SK-N-SH treated with all-trans-retinoic acid at 6 μM for 48 hours (cell line): ENCODE measurements at regions not wholly inside any gene's neighbourhood (a gene's known extent, or its start where the extent isn't known, plus 50 kb on each side); places are given as distances from the start of the nearest gene placed in this dataset.

ENCODE experiments used
- ATAC-seq: fragments of 200-7000 bp; cut with Tn5 transposase; 3 replicates; pipeline ENCODE4 v1.9.1; 2020; ENCODE audit warnings: mild to moderate bottlenecking, moderate library complexity
- ARNTL ChIP-seq: fragments of 450-650 bp; formaldehyde crosslinking; IDR thresholded peaks from 2 replicates; pipeline ENCODE4 v1.5.0; 2020; ENCODE audit warnings: low read depth, mild to moderate bottlenecking, moderate library complexity, borderline replicate concordance
- BACH2 ChIP-seq: fragments of 250-450 bp; sonication (Bioruptor Pico); IDR thresholded peaks from 2 replicates; pipeline ENCODE4 v1.9.0; 2021; ENCODE audit warnings: mild to moderate bottlenecking, borderline replicate concordance
- CSDC2 ChIP-seq: fragments of 250-450 bp; sonication (Bioruptor Pico); IDR thresholded peaks from 2 replicates; pipeline ENCODE4 v1.5.0; 2020; ENCODE audit warnings: mild to moderate bottlenecking, moderate library complexity
- ESRRG ChIP-seq: fragments of 250-450 bp; sonication (Bioruptor Pico); IDR thresholded peaks from 2 replicates; pipeline ENCODE4 v1.6.1; 2021; ENCODE audit warnings: mild to moderate bottlenecking
- GLIS3 ChIP-seq: fragments of 250-450 bp; sonication (Bioruptor Pico); IDR thresholded peaks from 2 replicates; pipeline ENCODE4 v1.5.0; 2020; ENCODE audit warnings: mild to moderate bottlenecking, moderate library complexity
- ISL1 ChIP-seq: fragments of 250-450 bp; sonication (Bioruptor Pico); IDR thresholded peaks from 2 replicates; pipeline ENCODE4 v2.1.2; 2022; ENCODE audit warnings: mild to moderate bottlenecking, moderate library complexity
- OSR1 ChIP-seq: fragments of 250-450 bp; sonication (Bioruptor Pico); IDR thresholded peaks from 2 replicates; pipeline ENCODE4 v1.8.0; 2022; ENCODE audit warnings: moderate library complexity, mild to moderate bottlenecking, inconsistent platforms
- PPARA ChIP-seq: fragments of 250-450 bp; sonication (Bioruptor Pico); IDR thresholded peaks from 2 replicates; pipeline ENCODE4 v1.5.0; 2020; ENCODE audit warnings: mild to moderate bottlenecking, borderline replicate concordance
- RARB ChIP-seq: fragments of 250-450 bp; sonication (Bioruptor Pico); IDR thresholded peaks from 2 replicates; pipeline ENCODE4 v1.8.0; 2021; ENCODE audit warnings: mild to moderate bottlenecking, moderate library complexity
- SNAI2 ChIP-seq: fragments of 250-450 bp; sonication (Bioruptor Pico); IDR thresholded peaks from 2 replicates; pipeline ENCODE4 v1.5.0; 2020; ENCODE audit warnings: mild to moderate bottlenecking, moderate library complexity
- TCF4 ChIP-seq: fragments of 250-450 bp; sonication (Bioruptor Pico); IDR thresholded peaks from 2 replicates; pipeline ENCODE4 v1.8.0; 2021; ENCODE audit warnings: mild to moderate bottlenecking, moderate library complexity, borderline replicate concordance
- TOX ChIP-seq: fragments of 250-450 bp; sonication (Bioruptor Pico); IDR thresholded peaks from 2 replicates; pipeline ENCODE4 v1.8.0; 2021; ENCODE audit warnings: mild to moderate bottlenecking, moderate library complexity, borderline replicate concordance
- ZC3H10 ChIP-seq: fragments of 250-450 bp; sonication (Bioruptor Pico); IDR thresholded peaks from 2 replicates; pipeline ENCODE4 v1.5.1; 2021; ENCODE audit warnings: mild to moderate bottlenecking, moderate library complexity
- ZFP3 ChIP-seq: fragments of 250-450 bp; sonication (Bioruptor Pico); IDR thresholded peaks from 2 replicates; pipeline ENCODE4 v1.5.0; 2020; ENCODE audit warnings: mild to moderate bottlenecking, moderate library complexity
- ZFP30 ChIP-seq: fragments of 450-650 bp; formaldehyde crosslinking; IDR thresholded peaks from 2 replicates; pipeline ENCODE4 v1.5.0; 2022; ENCODE audit warnings: mild to moderate bottlenecking, moderate library complexity
- ZNF565 ChIP-seq: fragments of 450-650 bp; formaldehyde crosslinking; conservative IDR thresholded peaks from 2 replicates; pipeline ENCODE4 v1.5.0; 2020; ENCODE audit warnings: low read depth, mild to moderate bottlenecking, moderate library complexity
- ZNF70 ChIP-seq: fragments of 450-650 bp; formaldehyde crosslinking; IDR thresholded peaks from 2 replicates; pipeline ENCODE4 v1.5.0; 2020; ENCODE audit warnings: mild to moderate bottlenecking, moderate library complexity
- ZNF8 ChIP-seq: fragments of 450-650 bp; formaldehyde crosslinking; IDR thresholded peaks from 2 replicates; pipeline ENCODE4 v1.5.0; 2020; ENCODE audit warnings: mild to moderate bottlenecking, moderate library complexity
- TF ChIP-seq, protein P1 (sequence below): fragments of 250-450 bp; sonication (Bioruptor Pico); IDR thresholded peaks from 2 replicates; pipeline ENCODE4 v1.5.1; 2021; ENCODE audit warnings: mild to moderate bottlenecking, moderate library complexity
- TF ChIP-seq, protein P2 (sequence below): fragments of 250-450 bp; sonication (Bioruptor Pico); IDR thresholded peaks from 2 replicates; pipeline ENCODE4 v1.8.0; 2021; ENCODE audit warnings: low read depth, mild to moderate bottlenecking, moderate library complexity, borderline replicate concordance
- TF ChIP-seq, protein P3 (sequence below): fragments of 250-450 bp; sonication (Bioruptor Pico); IDR thresholded peaks from 2 replicates; pipeline ENCODE4 v1.5.1; 2020; ENCODE audit warnings: low read depth, mild to moderate bottlenecking, moderate library complexity
- TF ChIP-seq, protein P4 (sequence below): fragments of 250-450 bp; sonication (Bioruptor Pico); IDR thresholded peaks from 2 replicates; pipeline ENCODE4 v1.8.0; 2020; ENCODE audit warnings: mild to moderate bottlenecking, moderate library complexity, borderline replicate concordance
- TF ChIP-seq, protein P5 (sequence below): fragments of 250-450 bp; sonication (Bioruptor Pico); IDR thresholded peaks from 2 replicates; pipeline ENCODE4 v1.5.0; 2020; ENCODE audit warnings: mild to moderate bottlenecking, moderate library complexity

DNA sequence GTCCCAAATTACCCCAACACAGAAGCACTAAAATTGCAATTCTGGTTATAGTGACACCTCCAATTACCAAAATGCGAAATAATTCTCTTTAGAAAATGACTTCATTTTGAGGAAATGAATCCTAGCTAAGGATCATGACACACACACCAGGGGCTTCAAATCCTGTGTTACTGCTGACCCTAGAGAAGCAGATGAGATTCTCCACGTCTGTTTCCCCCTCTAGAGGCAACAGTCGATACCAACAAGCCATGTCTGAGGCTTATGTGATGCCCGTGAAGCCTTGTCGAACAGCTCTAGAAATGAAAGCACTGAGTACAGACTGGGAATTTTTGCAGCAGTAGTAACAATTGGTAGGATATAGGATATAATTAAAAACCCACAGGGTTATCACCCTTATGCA lies 153.6 kb upstream of the TMTC4 start:
- TF ChIP-seq ZFP30, result no peak
- no peak for TF ChIP-seq TOX
- no peak for TF ChIP-seq ZC3H10
- TF ChIP-seq, protein P1, sequence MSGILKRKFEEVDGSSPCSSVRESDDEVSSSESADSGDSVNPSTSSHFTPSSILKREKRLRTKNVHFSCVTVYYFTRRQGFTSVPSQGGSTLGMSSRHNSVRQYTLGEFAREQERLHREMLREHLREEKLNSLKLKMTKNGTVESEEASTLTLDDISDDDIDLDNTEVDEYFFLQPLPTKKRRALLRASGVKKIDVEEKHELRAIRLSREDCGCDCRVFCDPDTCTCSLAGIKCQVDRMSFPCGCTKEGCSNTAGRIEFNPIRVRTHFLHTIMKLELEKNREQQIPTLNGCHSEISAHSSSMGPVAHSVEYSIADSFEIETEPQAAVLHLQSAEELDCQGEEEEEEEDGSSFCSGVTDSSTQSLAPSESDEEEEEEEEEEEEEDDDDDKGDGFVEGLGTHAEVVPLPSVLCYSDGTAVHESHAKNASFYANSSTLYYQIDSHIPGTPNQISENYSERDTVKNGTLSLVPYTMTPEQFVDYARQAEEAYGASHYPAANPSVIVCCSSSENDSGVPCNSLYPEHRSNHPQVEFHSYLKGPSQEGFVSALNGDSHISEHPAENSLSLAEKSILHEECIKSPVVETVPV (CRISPR knock-in tag), result no peak
- TF ChIP-seq SNAI2 (CRISPR knock-in tag), result no peak
- TF ChIP-seq RARB, result no peak
- TF ChIP-seq, protein P2, sequence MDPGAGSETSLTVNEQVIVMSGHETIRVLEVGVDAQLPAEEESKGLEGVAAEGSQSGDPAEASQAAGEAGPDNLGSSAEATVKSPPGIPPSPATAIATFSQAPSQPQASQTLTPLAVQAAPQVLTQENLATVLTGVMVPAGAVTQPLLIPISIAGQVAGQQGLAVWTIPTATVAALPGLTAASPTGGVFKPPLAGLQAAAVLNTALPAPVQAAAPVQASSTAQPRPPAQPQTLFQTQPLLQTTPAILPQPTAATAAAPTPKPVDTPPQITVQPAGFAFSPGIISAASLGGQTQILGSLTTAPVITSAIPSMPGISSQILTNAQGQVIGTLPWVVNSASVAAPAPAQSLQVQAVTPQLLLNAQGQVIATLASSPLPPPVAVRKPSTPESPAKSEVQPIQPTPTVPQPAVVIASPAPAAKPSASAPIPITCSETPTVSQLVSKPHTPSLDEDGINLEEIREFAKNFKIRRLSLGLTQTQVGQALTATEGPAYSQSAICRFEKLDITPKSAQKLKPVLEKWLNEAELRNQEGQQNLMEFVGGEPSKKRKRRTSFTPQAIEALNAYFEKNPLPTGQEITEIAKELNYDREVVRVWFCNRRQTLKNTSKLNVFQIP (CRISPR knock-in tag), result no peak
- TF ChIP-seq, protein P3, sequence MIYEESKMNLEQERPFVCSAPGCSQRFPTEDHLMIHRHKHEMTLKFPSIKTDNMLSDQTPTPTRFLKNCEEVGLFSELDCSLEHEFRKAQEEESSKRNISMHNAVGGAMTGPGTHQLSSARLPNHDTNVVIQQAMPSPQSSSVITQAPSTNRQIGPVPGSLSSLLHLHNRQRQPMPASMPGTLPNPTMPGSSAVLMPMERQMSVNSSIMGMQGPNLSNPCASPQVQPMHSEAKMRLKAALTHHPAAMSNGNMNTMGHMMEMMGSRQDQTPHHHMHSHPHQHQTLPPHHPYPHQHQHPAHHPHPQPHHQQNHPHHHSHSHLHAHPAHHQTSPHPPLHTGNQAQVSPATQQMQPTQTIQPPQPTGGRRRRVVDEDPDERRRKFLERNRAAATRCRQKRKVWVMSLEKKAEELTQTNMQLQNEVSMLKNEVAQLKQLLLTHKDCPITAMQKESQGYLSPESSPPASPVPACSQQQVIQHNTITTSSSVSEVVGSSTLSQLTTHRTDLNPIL, result no peak
- no peak for TF ChIP-seq BACH2 (CRISPR knock-in tag)
- no peak for TF ChIP-seq ISL1
- TF ChIP-seq, protein P4, sequence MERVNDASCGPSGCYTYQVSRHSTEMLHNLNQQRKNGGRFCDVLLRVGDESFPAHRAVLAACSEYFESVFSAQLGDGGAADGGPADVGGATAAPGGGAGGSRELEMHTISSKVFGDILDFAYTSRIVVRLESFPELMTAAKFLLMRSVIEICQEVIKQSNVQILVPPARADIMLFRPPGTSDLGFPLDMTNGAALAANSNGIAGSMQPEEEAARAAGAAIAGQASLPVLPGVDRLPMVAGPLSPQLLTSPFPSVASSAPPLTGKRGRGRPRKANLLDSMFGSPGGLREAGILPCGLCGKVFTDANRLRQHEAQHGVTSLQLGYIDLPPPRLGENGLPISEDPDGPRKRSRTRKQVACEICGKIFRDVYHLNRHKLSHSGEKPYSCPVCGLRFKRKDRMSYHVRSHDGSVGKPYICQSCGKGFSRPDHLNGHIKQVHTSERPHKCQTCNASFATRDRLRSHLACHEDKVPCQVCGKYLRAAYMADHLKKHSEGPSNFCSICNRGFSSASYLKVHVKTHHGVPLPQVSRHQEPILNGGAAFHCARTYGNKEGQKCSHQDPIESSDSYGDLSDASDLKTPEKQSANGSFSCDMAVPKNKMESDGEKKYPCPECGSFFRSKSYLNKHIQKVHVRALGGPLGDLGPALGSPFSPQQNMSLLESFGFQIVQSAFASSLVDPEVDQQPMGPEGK (CRISPR knock-in tag), result no peak
- TF ChIP-seq ESRRG (CRISPR knock-in tag), result no peak
- TF ChIP-seq ZNF70 (CRISPR knock-in tag), result no peak
- no peak for TF ChIP-seq ARNTL (CRISPR knock-in tag)
- no peak for TF ChIP-seq ZNF8 (CRISPR knock-in tag)
- TF ChIP-seq GLIS3 (CRISPR knock-in tag), result no peak
- no peak for TF ChIP-seq OSR1 (CRISPR knock-in tag)
- ATAC-seq, result peak; percentile 38; the same call in 1 of the 3 replicates

DNA sequence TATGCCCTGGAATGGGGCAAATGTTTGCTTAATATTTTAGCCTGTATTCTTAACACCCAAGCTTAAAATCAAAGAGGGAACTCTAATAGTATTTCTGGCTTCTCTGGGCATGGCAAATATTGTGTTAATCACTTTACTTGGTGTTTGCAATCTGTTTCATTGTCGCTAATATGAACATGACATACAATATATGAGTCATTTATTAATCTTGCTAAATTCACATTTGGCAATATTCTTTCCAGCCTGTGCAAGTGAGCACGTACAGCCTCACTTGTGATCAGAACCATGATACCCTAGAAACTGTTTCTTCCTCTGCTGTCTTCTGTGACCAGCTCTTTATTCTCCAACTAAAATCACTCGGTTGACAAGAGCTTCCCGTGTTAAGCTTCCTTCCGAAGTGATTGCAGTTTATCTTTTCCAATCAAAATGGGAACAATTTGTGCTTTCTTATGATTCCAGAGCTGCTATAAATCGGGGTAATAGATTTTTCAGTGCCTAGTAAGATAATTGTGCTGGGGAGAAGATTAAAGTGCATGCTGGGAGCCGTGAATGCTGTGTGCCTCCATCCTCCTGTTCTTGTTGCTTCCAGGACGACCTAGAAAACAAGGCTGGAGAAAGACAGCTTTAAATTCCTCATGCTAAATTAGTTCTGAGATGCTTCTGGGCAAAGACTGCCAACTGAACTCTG lies 153.0 kb upstream of the TMTC4 start:
- TF ChIP-seq RARB, result no peak
- TF ChIP-seq BACH2 (CRISPR knock-in tag), result no peak
- no peak for TF ChIP-seq TOX
- TF ChIP-seq, protein P1 (CRISPR knock-in tag), result no peak
- TF ChIP-seq PPARA, result no peak
- TF ChIP-seq CSDC2, result no peak
- no peak for TF ChIP-seq ESRRG (CRISPR knock-in tag)
- TF ChIP-seq, protein P3, result no peak
- no peak for TF ChIP-seq ZFP3 (CRISPR knock-in tag)
- no peak for TF ChIP-seq SNAI2 (CRISPR knock-in tag)
- TF ChIP-seq, protein P2 (CRISPR knock-in tag), result no peak
- TF ChIP-seq ISL1, result no peak
- TF ChIP-seq, protein P5, sequence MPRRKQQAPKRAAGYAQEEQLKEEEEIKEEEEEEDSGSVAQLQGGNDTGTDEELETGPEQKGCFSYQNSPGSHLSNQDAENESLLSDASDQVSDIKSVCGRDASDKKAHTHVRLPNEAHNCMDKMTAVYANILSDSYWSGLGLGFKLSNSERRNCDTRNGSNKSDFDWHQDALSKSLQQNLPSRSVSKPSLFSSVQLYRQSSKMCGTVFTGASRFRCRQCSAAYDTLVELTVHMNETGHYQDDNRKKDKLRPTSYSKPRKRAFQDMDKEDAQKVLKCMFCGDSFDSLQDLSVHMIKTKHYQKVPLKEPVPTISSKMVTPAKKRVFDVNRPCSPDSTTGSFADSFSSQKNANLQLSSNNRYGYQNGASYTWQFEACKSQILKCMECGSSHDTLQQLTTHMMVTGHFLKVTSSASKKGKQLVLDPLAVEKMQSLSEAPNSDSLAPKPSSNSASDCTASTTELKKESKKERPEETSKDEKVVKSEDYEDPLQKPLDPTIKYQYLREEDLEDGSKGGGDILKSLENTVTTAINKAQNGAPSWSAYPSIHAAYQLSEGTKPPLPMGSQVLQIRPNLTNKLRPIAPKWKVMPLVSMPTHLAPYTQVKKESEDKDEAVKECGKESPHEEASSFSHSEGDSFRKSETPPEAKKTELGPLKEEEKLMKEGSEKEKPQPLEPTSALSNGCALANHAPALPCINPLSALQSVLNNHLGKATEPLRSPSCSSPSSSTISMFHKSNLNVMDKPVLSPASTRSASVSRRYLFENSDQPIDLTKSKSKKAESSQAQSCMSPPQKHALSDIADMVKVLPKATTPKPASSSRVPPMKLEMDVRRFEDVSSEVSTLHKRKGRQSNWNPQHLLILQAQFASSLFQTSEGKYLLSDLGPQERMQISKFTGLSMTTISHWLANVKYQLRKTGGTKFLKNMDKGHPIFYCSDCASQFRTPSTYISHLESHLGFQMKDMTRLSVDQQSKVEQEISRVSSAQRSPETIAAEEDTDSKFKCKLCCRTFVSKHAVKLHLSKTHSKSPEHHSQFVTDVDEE (CRISPR knock-in tag), result no peak
- TF ChIP-seq ZNF565 (CRISPR knock-in tag), result no peak
- TF ChIP-seq ZNF8 (CRISPR knock-in tag), result no peak
- TF ChIP-seq ZNF70 (CRISPR knock-in tag), result no peak
- TF ChIP-seq TCF4 (CRISPR knock-in tag), result no peak
- TF ChIP-seq ARNTL (CRISPR knock-in tag), result no peak
- no peak for TF ChIP-seq ZC3H10
- no peak for TF ChIP-seq GLIS3 (CRISPR knock-in tag)

More for the DNA sequence above, 153.0 kb upstream of the TMTC4 start:
- ATAC-seq, result no peak; the same call in 2 of the 3 replicates
